HG02610 (cell line): ENCODE measurements at regions not wholly inside any gene's neighbourhood (a gene's known extent, or its start where the extent isn't known, plus 50 kb on each side); places are given as distances from the start of the nearest gene placed in this dataset.

Experiments
- ATAC-seq: cut with Tn5 transposase; IDR thresholded peaks from one replicate; pipeline ENCODE4 v1.9.1; 2021; ENCODE audit warnings: mild to moderate bottlenecking, moderate library complexity; ENCODE audit not compliant: unreplicated experiment

- no peak for ATAC-seq
Observed at GRCh38 chr12:60290532-60290931, 694.7 kb downstream of the SLC16A7 start.

GRCh38 chr12:60308366-60308991, 712.6 kb downstream of the SLC16A7 start:
- no peak for ATAC-seq

DNA sequence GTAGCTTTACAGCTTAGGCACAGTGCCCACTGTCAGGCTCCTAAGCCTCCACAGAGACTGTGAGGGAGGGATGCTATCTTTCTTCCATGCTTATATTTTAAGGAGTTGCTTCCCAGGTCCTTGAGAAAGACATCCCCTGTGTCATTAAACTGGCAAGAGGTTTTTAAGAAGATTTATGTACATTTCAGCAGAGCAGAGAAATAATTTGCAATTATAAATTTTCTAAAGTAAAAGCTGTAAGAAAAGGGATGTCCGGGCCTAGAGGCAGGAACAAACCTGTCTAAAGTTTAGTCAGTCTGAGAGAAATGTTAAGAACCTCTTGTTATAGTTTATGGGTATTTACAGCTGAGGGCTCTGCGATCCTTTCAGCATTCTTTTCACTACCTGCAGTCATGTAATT, 716.1 kb downstream of the SLC16A7 start:
- no peak for ATAC-seq

DNA sequence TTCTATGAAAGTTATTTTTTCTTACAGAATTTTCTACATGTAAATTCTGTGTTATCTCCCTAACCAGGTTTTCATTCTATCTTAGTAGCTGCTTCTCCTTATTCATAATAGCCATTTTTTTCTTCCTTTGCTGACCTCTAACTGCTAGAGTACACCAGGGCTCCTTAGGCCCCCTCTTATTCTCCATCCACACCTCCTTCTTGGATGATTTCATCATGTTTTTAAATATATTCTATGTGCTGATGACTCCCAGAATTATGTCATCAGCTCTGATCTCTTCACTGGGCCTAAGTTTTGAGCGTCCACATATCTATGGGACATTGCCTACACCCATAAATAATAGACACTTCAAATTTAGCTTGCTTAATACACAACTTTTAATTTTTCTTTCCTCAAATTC, 721.5 kb downstream of the SLC16A7 start:
- no peak for ATAC-seq

- no peak for ATAC-seq
Observed at GRCh38 chr12:60324746-60325145, 728.9 kb downstream of the SLC16A7 start.

DNA sequence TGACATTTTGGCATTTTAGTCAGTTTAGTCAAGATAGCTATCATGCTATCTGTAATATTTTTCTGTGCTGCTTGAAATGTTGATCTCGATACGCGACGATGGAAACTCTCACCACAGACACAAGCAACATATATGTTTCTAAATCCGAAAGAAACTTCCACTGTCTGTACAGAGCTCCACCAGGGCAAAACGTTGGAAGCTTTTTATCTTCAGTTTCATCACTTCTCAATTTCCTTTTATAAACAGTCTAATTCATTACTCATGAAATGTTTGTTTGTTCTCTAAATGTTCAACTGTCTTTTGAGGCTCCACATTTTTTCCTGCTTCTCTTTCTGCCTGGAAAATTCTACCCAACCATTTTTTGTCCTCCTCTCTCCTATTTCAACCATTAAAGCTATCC, 737.6 kb downstream of the SLC16A7 start:
- no peak for ATAC-seq

- ATAC-seq = no peak
Observed at GRCh38 chr12:60335745-60336144, 739.9 kb downstream of the SLC16A7 start.

GRCh38 chr12:60337839-60338549, 742.2 kb downstream of the SLC16A7 start:
- no peak for ATAC-seq

GRCh38 chr12:60345442-60345841, 749.6 kb downstream of the SLC16A7 start:
- ATAC-seq = no peak

GRCh38 chr12:60349232-60349978, 753.6 kb downstream of the SLC16A7 start:
- no peak for ATAC-seq

DNA sequence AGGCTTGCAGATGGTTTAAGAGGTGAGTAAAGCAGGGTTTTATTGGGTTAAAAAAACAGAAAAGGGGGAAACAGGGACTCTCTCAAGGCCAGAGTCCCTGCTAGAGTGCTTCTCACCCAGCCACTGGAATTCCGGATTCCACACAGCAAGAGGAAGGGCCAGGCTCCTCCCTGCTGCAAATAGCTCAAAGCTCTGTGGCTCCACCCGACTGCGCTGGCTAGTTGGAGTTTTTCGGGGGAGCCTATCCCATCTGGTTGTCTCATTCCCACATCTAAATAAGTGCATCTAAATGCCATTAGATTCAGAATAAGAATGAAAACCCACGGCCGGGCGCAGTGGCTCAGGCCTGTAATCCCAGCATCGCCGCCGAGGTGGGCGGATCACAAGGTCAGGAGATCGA, 791.5 kb downstream of the SLC16A7 start:
- no peak for ATAC-seq

- ATAC-seq = no peak
Observed at GRCh38 chr12:60391051-60391450, 795.2 kb downstream of the SLC16A7 start.

- no peak for ATAC-seq
Observed at GRCh38 chr12:60391791-60392190, 796.0 kb downstream of the SLC16A7 start.

DNA sequence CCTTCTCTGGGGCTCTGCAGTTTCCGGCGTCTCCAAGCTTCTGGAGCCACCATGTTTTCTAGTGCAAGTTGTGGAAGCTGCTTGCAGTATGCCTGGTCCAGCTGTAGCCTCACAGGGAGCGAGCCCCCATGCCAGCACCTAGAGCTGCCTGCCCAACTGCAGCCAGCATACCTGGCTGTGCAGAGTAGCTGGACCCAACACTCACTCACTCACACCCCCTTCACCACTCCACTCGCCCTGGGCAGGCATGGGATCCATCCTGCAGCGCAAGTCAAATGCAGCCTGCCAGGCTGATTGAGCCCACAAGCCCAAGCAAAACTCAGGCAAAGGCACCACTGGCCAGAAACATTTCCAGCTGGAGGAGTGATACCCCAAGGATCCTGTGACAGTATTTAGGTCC, 797.3 kb downstream of the SLC16A7 start:
- no peak for ATAC-seq

GRCh38 chr12:60394665-60395064, 798.8 kb downstream of the SLC16A7 start:
- no peak for ATAC-seq

GRCh38 chr12:60398547-60398946, 802.7 kb downstream of the SLC16A7 start:
- no peak for ATAC-seq

GRCh38 chr12:60399064-60399463, 803.2 kb downstream of the SLC16A7 start:
- ATAC-seq = no peak

- no peak for ATAC-seq
Observed at GRCh38 chr12:60402996-60403395, 807.2 kb downstream of the SLC16A7 start.

- no peak for ATAC-seq
Observed at GRCh38 chr12:60415351-60415750, 819.5 kb downstream of the SLC16A7 start.

DNA sequence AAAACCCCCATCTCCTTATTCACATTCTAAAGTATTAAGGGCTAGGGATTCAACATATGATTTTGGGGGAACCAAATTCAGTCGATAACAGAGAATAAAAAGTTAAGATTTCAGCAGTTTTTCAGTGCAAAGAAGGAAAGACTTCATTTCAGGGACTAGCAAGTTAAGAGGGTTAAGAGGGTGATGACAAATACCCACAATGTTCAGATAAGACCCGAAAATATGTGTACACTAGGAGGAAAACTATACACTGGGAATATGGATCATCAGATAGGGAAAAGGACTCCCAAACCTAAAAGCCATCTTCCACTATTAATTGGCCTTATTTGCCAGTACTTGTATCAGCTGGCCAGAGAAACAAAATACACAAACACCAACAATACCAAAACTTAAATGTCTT, 824.2 kb downstream of the SLC16A7 start:
- ATAC-seq = no peak

DNA sequence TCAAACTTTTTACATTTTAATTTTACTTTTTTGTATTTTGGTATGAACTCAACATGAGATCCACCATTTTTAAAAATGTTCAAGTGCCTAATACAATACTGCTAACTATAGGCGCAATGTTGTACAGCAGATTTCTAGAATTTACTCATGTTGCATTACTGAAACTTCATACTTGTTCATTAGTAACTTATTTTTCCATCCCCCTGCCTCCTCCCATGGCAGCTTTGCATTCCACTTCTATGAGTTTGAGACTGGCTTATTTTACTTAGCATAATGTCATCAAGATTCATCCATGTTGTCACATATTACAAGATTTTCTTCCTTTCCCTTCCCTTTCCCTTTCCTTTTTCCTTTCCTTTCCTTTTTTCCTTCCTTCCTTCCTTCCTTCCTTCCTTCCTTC, 825.9 kb downstream of the SLC16A7 start:
- ATAC-seq = no peak

DNA sequence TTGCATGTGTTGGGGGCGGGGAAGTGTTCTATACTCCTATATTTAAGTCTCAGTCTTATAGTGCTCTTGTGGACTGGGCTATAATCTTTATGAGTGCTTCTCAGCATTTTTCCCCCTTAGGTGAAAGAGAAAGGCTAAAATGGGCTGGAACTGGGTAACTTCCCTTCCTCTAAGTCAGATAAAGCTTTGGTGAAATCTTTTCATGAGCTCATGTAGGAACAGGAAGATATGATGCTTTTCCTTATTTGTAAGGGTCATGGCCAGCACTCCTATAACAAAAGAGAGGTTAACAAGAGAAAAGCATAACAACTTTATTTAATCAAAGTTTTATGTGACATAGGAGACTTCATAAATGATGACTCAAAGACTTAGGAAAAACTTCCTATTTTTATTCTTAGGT, 841.5 kb downstream of the SLC16A7 start:
- no peak for ATAC-seq
